Lower leg skin (tissue), 3 donors: ENCODE measurements at regions not wholly inside any gene's neighbourhood (a gene's known extent, or its start where the extent isn't known, plus 50 kb on each side); places are given as distances from the start of the nearest gene placed in this dataset.

Source experiments
- CTCF ChIP-seq, 3 donors: fragments of 450-650 bp; IDR thresholded peaks; one replicate each; pipeline ENCODE4 v1.5.1; 2016; ENCODE audit warnings: antibody characterized with exemption in 3 of 3, mild to moderate bottlenecking in 3 of 3, moderate library complexity in 2 of 3
- POLR2A ChIP-seq, 2 donors: fragments of 450-650 bp; IDR thresholded peaks; one replicate each; pipeline ENCODE4 v1.6.1; 2016 to 2017; ENCODE audit warnings: antibody characterized with exemption in 2 of 2, mild to moderate bottlenecking in 1 of 2, moderate library complexity in 1 of 2

GRCh38 chr4:34196375-34196774 is 2047.9 kb downstream of the ARAP2 start:
- TF ChIP-seq POLR2A (IDR thresholded peaks at IDR 0.05) (no peak), CTCF (IDR thresholded peaks at IDR 0.05) (no peak)
